ENCODE measurements at regions not wholly inside any gene's neighbourhood (a gene's known extent, or its start where the extent isn't known, plus 50 kb on each side); places are given as distances from the start of the nearest gene placed in this dataset.

GRCh38 chr1:173128742-173129141 is 78.0 kb upstream of the TNFSF18 start:
- no peak overlapping the region for H3K27ac ChIP-seq
- ChIA-PET POLR2A (ENCODE audit: low non-redundant PET) (interaction anchor here (0.5 kb wide), 1 partner anchor 124 kb away, joined by 3 read pairs; no protein-coding TSS in a partner anchor), CTCF (no interaction called here)
- TF ChIP-seq, protein P1, sequence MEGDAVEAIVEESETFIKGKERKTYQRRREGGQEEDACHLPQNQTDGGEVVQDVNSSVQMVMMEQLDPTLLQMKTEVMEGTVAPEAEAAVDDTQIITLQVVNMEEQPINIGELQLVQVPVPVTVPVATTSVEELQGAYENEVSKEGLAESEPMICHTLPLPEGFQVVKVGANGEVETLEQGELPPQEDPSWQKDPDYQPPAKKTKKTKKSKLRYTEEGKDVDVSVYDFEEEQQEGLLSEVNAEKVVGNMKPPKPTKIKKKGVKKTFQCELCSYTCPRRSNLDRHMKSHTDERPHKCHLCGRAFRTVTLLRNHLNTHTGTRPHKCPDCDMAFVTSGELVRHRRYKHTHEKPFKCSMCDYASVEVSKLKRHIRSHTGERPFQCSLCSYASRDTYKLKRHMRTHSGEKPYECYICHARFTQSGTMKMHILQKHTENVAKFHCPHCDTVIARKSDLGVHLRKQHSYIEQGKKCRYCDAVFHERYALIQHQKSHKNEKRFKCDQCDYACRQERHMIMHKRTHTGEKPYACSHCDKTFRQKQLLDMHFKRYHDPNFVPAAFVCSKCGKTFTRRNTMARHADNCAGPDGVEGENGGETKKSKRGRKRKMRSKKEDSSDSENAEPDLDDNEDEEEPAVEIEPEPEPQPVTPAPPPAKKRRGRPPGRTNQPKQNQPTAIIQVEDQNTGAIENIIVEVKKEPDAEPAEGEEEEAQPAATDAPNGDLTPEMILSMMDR (conservative IDR thresholded peaks at IDR 0.05; ENCODE audit: low read depth): no peak
- no peak for DNase-seq (ENCODE audit: low spot score)

GRCh38 chr1:173127369-173128307 is 76.9 kb upstream of the TNFSF18 start:
- H3K27ac ChIP-seq: no peak overlapping the region
- TF ChIP-seq, protein P1 (conservative IDR thresholded peaks at IDR 0.05; ENCODE audit: low read depth): no peak
- no peak for DNase-seq (ENCODE audit: low spot score)
- CTCF ChIA-PET: no interaction called here
- POLR2A ChIA-PET (ENCODE audit: low non-redundant PET): no interaction called here

GRCh38 chr1:173126421-173126820 is 75.7 kb upstream of the TNFSF18 start:
- no peak for DNase-seq (ENCODE audit: low spot score)
- TF ChIP-seq, protein P1 (conservative IDR thresholded peaks at IDR 0.05; ENCODE audit: low read depth): no peak
- CTCF ChIA-PET: interaction anchor here (0.6 kb wide), 1 partner anchor 88 kb away, joined by 3 read pairs; no protein-coding TSS in a partner anchor
- no peak overlapping the region for H3K27ac ChIP-seq
- POLR2A ChIA-PET (ENCODE audit: low non-redundant PET): no interaction called here

GRCh38 chr1:173122958-173123852 is 72.5 kb upstream of the TNFSF18 start:
- DNase-seq (ENCODE audit: low spot score): peak; percentile 83
- POLR2A ChIA-PET (ENCODE audit: low non-redundant PET): no interaction called here
- H3K27ac ChIP-seq: peak overlapping the region; percentile 89
- TF ChIP-seq, protein P1 (conservative IDR thresholded peaks at IDR 0.05; ENCODE audit: low read depth): no peak
- CTCF ChIA-PET: interaction anchor here (0.5 kb wide), 1 partner anchor 25 kb away, joined by 5 read pairs; no protein-coding TSS in a partner anchor

- no peak for DNase-seq (ENCODE audit: low spot score)
- peak overlapping the region; percentile 89; the same call in 1 of the 2 replicates for H3K27ac ChIP-seq
- TF ChIP-seq, protein P1 (conservative IDR thresholded peaks at IDR 0.05; ENCODE audit: low read depth): no peak
- CTCF ChIA-PET: interaction anchor here (0.5 kb wide), 1 partner anchor 24 kb away, joined by 5 read pairs; no protein-coding TSS in a partner anchor
- POLR2A ChIA-PET (ENCODE audit: low non-redundant PET): no interaction called here
These were observed 71.7 kb upstream of the TNFSF18 start for GRCh38 chr1:173122344-173122935.

GRCh38 chr1:173118404-173118803 is 67.7 kb upstream of the TNFSF18 start:
- POLR2A ChIA-PET (ENCODE audit: low non-redundant PET): no interaction called here
- no peak overlapping the region for H3K27ac ChIP-seq
- TF ChIP-seq, protein P1 (conservative IDR thresholded peaks at IDR 0.05; ENCODE audit: low read depth): no peak
- DNase-seq (ENCODE audit: low spot score): no peak
- CTCF ChIA-PET: interaction anchor here (0.7 kb wide), 1 partner anchor 705 kb away, joined by 3 read pairs; no protein-coding TSS in a partner anchor
